GM21390 (cell line): ENCODE measurements at regions not wholly inside any gene's neighbourhood (a gene's known extent, or its start where the extent isn't known, plus 50 kb on each side); places are given as distances from the start of the nearest gene placed in this dataset.

Source experiments
- ATAC-seq: cut with Tn5 transposase; IDR thresholded peaks from one replicate; pipeline ENCODE4 v1.9.1; 2021; ENCODE audit not compliant: unreplicated experiment

DNA sequence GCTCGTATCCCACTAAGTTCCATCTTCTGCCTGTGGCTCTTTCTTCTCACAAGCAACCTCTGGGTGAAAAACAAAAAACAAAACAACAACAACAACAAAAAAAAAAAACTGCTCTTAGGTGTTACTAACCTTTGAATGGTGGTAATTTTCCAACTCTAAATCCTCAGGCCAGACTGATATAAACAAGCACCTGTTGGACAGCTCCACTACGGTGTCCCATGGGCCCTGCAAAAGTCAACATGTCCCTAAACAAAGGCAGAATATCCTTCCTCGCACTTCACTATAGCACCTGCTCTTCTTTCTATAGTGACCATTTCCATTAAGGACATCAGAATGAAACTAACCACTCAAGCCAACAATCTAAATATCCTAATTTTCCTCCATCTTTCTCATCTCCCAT lies 54.6 kb upstream of the PARM1 start:
- ATAC-seq, result no peak

DNA sequence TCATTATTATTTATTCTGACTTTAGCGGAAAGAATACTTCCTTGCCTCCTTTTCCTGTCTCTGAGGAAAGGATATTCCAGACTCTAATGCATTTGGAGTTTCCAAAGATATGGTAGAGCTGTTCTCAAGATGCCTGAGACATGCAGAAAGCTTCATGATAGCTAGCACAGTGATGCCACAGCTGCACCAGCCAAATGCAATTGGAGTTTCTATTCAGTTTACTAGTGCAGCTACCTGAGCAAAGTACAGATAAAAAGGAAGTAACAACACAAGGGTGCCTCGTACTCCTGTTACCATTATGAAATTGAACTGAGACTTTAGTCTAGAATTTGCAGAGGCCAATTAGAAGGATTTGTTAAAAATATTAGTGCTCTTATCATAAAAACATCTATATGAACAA lies 57.5 kb upstream of the PARM1 start:
- ATAC-seq, result no peak

DNA sequence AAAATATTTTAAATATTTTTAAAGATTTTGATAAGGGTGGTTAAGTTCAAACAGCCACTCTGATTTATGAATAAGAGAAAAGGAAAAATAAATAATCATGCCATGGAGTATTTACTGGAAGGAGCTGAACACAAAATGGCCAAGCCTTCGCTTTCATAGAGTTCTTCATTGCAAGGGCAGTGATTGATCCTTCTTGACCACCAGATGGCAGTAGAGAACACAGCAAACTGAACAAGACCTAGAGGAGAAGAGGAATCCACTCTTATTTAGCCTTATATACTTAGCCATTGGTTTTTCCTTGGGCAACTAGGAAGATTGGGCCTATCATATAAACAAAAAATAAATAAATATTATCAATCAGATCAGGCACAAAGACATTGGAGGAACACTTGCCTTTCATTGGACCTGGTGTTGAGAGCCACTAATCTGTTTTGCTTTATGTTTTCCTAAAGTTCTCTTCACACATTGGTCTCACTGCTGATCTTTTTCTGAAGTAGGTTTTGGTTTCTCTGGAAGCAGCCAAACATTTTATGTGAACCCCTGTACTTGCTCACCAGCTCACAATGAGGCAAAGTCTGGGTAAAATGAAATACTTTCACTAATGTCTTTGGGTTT lies 58.1 kb upstream of the PARM1 start:
- ATAC-seq, result peak; percentile 61

GRCh38 chr4:74873545-74874301 lies 59.2 kb upstream of the PARM1 start:
- peak; percentile 90 for ATAC-seq

DNA sequence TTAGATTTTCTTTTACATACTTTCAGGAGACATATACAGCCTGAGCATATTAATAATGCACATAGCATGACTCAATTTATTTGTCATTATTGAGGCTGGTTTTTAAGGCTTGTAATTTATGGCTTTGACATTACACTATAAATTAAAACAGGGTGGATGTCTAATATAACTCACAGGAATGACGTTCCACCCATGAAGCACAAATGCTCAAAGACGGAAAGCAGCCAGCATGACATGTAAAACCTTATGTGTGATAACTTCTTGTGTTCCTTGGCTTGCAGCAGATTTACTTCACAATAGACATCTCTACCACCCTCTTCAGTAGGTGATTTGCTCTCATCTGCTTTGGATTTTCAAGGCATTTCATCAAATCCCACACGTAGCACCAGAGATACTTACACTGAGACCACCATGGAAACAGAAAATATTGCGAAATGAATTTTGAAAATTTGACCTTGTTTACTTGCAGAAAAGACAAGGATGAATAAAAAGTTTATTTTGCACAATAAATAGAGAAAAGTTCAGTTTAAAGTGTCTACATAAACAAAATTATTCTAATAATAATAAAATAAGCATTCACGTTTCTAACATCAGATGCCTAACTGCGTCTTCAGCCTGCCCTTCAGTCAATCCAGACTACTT lies 64.7 kb upstream of the BTC start:
- no peak for ATAC-seq

DNA sequence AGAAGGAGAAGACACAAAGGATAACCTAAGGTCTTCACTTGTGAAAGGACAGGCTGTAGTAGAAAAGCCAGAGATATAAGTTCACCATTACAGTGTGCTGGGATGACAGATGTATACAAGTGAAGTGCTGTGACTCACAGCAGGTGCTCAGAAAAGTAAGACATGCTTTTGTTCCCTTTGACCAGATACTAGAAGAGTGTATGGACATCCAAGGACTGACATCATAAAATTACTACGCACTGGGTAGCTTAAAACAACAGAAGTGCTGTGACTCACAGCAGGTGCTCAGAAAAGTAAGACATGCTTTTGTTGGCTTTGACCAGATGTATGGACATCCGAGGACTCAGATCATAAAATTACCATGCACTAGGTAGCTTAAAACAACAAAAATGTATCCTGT lies 61.6 kb upstream of the BTC start:
- ATAC-seq, result no peak

GRCh38 chr4:74848774-74849173 lies 54.5 kb upstream of the BTC start:
- no peak for ATAC-seq

DNA sequence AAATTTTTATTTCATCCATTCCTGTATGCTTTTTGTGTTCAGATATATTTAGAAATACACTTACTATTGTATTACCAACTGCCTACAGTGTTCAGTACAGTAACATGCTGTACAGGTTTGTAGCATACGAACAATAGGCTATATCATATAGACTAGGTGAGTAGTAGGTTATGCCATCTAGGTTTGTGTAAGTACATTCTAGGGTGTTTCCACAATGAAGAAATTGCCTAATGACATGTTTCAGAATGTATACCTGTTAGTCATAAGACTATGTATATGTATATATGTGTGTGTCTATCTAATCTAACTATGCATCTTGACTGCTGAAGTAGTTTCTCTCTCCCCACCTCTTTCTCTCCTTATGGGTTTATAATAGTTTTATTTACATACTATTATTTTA lies 51.5 kb upstream of the BTC start:
- no peak for ATAC-seq
